Hepatocyte (in vitro differentiated cells): ENCODE measurements at regions not wholly inside any gene's neighbourhood (a gene's known extent, or its start where the extent isn't known, plus 50 kb on each side); places are given as distances from the start of the nearest gene placed in this dataset.

Source experiments
- DNase-seq: peaks from one replicate; pipeline ENCODE4 v3.0.0-alpha.2; 2016; ENCODE audit warnings: low spot score
- H2AFZ ChIP-seq: fragments of 200-600 bp; sonication (generic); 2 replicates; pipeline ENCODE4 v1.6.0; 2016; ENCODE audit warnings: antibody characterized with exemption, mild to moderate bottlenecking
- H3K27ac ChIP-seq: fragments of 200-600 bp; sonication (generic); 2 replicates; pipeline ENCODE4 v1.5.1; 2016; ENCODE audit warnings: mild to moderate bottlenecking
- H3K27me3 ChIP-seq: fragments of 200-600 bp; sonication (generic); 2 replicates; pipeline ENCODE4 v1.6.1; 2016
- H3K36me3 ChIP-seq: fragments of 200-600 bp; sonication (generic); replicated peaks from 2 replicates; pipeline ENCODE4 v1.5.1; 2016; ENCODE audit warnings: low read depth; ENCODE audit not compliant: insufficient read depth
- H3K4me1 ChIP-seq: fragments of 200-600 bp; sonication (generic); 2 replicates; pipeline ENCODE4 v1.5.1; 2016; ENCODE audit warnings: mild to moderate bottlenecking, moderate library complexity; ENCODE audit not compliant: insufficient read depth
- H3K4me2 ChIP-seq: fragments of 200-600 bp; sonication (generic); 2 replicates; pipeline ENCODE4 v1.6.0; 2016
- H3K4me3 ChIP-seq: fragments of 200-600 bp; sonication (generic); 2 replicates; pipeline ENCODE4 v1.5.1; 2016; ENCODE audit warnings: mild to moderate bottlenecking
- H3K79me2 ChIP-seq: fragments of 200-600 bp; sonication (generic); 2 replicates; pipeline ENCODE4 v1.6.0; 2017; ENCODE audit warnings: mild to moderate bottlenecking
- H3K9me2 ChIP-seq: fragments of 200-600 bp; sonication (generic); replicated peaks from 2 replicates; pipeline ENCODE4 v1.6.0; 2017; ENCODE audit warnings: mild to moderate bottlenecking; ENCODE audit not compliant: insufficient read depth
- H3K9me3 ChIP-seq: fragments of 200-600 bp; sonication (generic); 2 replicates; pipeline ENCODE4 v1.5.1; 2016; ENCODE audit warnings: low read depth, mild to moderate bottlenecking
- H4K20me1 ChIP-seq: fragments of 200-600 bp; sonication (generic); 2 replicates; pipeline ENCODE4 v1.6.0; 2016; ENCODE audit warnings: mild to moderate bottlenecking; ENCODE audit not compliant: insufficient read depth, poor library complexity, severe bottlenecking
- EZH2 ChIP-seq: fragments of 200-600 bp; sonication (generic); IDR thresholded peaks from 2 replicates; pipeline ENCODE4 v1.6.1; 2016; ENCODE audit warnings: antibody characterized with exemption, mild to moderate bottlenecking, borderline replicate concordance
- EZH2phosphoT487 ChIP-seq: fragments of 200-600 bp; sonication (generic); IDR thresholded peaks from one replicate; pipeline ENCODE4 v1.6.1; 2018; ENCODE audit warnings: antibody characterized with exemption, mild to moderate bottlenecking, low read depth, moderate library complexity; ENCODE audit not compliant: unreplicated experiment, severe bottlenecking
- WGBS: methylation state at CpG from one replicate; pipeline ENCODE4 v1.1.6; 2016; ENCODE audit warnings: low lambda C conversion rate; ENCODE audit errors: missing lambda C conversion rate; 5-methylcytosine and 5-hydroxymethylcytosine counted together
- TF ChIP-seq, protein P1 (sequence below): fragments of 200-600 bp; sonication (generic); IDR thresholded peaks from 2 replicates; pipeline ENCODE4 v1.5.1; 2016; ENCODE audit warnings: antibody characterized with exemption, mild to moderate bottlenecking; ENCODE audit not compliant: poor library complexity

DNA sequence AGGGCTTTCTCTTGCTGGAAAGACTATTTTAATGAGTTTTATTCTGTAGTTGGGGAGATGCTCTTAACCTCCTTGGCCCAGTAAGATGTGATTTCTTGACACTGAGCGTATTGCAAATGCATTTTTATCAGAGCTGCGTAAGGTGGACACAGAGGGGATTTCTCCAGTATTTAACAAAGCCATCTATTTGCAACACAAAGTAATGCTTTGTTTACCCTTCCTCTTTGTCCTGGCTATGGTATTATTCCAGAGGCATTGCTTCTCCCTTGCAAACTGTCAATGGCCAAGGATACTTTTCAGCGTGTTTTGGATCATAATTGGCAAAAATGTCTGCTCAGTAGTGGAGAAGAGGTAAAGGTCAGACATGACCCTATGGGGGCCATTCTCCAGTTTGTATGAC lies 90.8 kb upstream of the PIK3C3 start:
- 81% methylated on average over 3 of the region's 3 CpGs for WGBS

DNA sequence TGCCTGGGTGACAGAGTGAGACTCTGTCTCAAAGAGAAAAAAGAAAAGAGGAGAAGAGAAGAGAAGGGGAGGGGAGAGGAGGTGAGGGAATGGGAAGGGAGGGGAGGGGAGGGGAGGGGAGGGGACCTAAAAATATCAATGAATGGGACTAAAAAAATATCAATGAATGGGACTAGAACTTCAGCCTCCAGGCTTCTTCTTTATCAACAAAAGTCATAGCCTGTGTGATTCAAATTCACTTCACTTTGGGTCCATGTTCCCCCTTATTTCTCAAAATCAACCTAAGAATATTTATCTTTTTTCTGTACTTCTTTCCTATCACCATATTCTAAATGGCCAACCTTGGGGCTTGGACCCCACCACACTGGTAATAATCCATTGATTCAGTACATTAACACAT lies 92.1 kb upstream of the PIK3C3 start:
- H4K20me1 ChIP-seq, result no peaks in the 10 kb centered on the region
- no peak overlapping the region for H3K4me2 ChIP-seq
- DNase-seq, result no peak
- no peaks in the 10 kb centered on the region for H3K79me2 ChIP-seq
- no peaks in the 10 kb centered on the region for H3K4me1 ChIP-seq
- no peak overlapping the region for H3K27ac ChIP-seq
- no peaks in the 10 kb centered on the region for H3K9me3 ChIP-seq
- no peak overlapping the region for H2AFZ ChIP-seq
- no peaks in the 10 kb centered on the region for H3K36me3 ChIP-seq
- no peaks in the 10 kb centered on the region for H3K9me2 ChIP-seq
- TF ChIP-seq EZH2 (no peak), EZH2phosphoT487 (no peak)
- TF ChIP-seq, protein P1, sequence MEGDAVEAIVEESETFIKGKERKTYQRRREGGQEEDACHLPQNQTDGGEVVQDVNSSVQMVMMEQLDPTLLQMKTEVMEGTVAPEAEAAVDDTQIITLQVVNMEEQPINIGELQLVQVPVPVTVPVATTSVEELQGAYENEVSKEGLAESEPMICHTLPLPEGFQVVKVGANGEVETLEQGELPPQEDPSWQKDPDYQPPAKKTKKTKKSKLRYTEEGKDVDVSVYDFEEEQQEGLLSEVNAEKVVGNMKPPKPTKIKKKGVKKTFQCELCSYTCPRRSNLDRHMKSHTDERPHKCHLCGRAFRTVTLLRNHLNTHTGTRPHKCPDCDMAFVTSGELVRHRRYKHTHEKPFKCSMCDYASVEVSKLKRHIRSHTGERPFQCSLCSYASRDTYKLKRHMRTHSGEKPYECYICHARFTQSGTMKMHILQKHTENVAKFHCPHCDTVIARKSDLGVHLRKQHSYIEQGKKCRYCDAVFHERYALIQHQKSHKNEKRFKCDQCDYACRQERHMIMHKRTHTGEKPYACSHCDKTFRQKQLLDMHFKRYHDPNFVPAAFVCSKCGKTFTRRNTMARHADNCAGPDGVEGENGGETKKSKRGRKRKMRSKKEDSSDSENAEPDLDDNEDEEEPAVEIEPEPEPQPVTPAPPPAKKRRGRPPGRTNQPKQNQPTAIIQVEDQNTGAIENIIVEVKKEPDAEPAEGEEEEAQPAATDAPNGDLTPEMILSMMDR, result no peak
- no peaks in the 10 kb centered on the region for H3K27me3 ChIP-seq
- H3K4me3 ChIP-seq, result no peak overlapping the region

More for the DNA sequence above, 90.8 kb upstream of the PIK3C3 start:
- no peaks in the 10 kb centered on the region for H3K9me3 ChIP-seq
- no peaks in the 10 kb centered on the region for H3K4me1 ChIP-seq
- no peak overlapping the region for H3K27ac ChIP-seq
- no peak for DNase-seq
- H3K79me2 ChIP-seq, result no peaks in the 10 kb centered on the region
- no peak overlapping the region for H3K4me3 ChIP-seq
- H3K9me2 ChIP-seq, result no peaks in the 10 kb centered on the region
- no peaks in the 10 kb centered on the region for H3K27me3 ChIP-seq
- no peaks in the 10 kb centered on the region for H4K20me1 ChIP-seq
- H3K36me3 ChIP-seq, result no peaks in the 10 kb centered on the region
- H2AFZ ChIP-seq, result no peak overlapping the region
- no peak overlapping the region for H3K4me2 ChIP-seq
- TF ChIP-seq, protein P1, result no peak
- no peak for TF ChIP-seq EZH2phosphoT487
- no peak for TF ChIP-seq EZH2

- H2AFZ ChIP-seq, result no peak overlapping the region
- no peaks in the 10 kb centered on the region for H3K36me3 ChIP-seq
- no peaks in the 10 kb centered on the region for H3K4me1 ChIP-seq
- TF ChIP-seq EZH2, result no peak
- TF ChIP-seq EZH2phosphoT487, result no peak
- TF ChIP-seq, protein P1, result no peak
- H3K4me2 ChIP-seq, result no peak overlapping the region
- no peaks in the 10 kb centered on the region for H3K27me3 ChIP-seq
- no peak overlapping the region for H3K4me3 ChIP-seq
- no peaks in the 10 kb centered on the region for H4K20me1 ChIP-seq
- no peak for DNase-seq
- no peaks in the 10 kb centered on the region for H3K9me2 ChIP-seq
- no peak overlapping the region for H3K27ac ChIP-seq
- no peaks in the 10 kb centered on the region for H3K9me3 ChIP-seq
- no peaks in the 10 kb centered on the region for H3K79me2 ChIP-seq
- 84% methylated on average over 2 of the region's 2 CpGs for WGBS
These were observed 94.0 kb upstream of the PIK3C3 start for GRCh38 chr18:41860987-41861386.

- H4K20me1 ChIP-seq, result no peaks in the 10 kb centered on the region
- H3K4me2 ChIP-seq, result no peak overlapping the region
- WGBS, result 70% methylated on average over 2 of the region's 2 CpGs
- no peak overlapping the region for H2AFZ ChIP-seq
- H3K27ac ChIP-seq, result no peak overlapping the region
- DNase-seq, result no peak
- H3K9me3 ChIP-seq, result no peaks in the 10 kb centered on the region
- TF ChIP-seq, protein P1, result no peak
- no peak for TF ChIP-seq EZH2
- TF ChIP-seq EZH2phosphoT487, result no peak
- H3K27me3 ChIP-seq, result no peaks in the 10 kb centered on the region
- H3K4me1 ChIP-seq, result no peaks in the 10 kb centered on the region
- H3K79me2 ChIP-seq, result no peaks in the 10 kb centered on the region
- no peak overlapping the region for H3K4me3 ChIP-seq
- H3K9me2 ChIP-seq, result no peaks in the 10 kb centered on the region
- H3K36me3 ChIP-seq, result no peaks in the 10 kb centered on the region
These were observed 96.1 kb upstream of the PIK3C3 start for GRCh38 chr18:41858761-41859555.
